ENCODE measurements at regions not wholly inside any gene's neighbourhood (a gene's known extent, or its start where the extent isn't known, plus 50 kb on each side); places are given as distances from the start of the nearest gene placed in this dataset.
A peak's percentile ranks its signal among the peaks of the same experiment; 100 is the strongest.

DNA sequence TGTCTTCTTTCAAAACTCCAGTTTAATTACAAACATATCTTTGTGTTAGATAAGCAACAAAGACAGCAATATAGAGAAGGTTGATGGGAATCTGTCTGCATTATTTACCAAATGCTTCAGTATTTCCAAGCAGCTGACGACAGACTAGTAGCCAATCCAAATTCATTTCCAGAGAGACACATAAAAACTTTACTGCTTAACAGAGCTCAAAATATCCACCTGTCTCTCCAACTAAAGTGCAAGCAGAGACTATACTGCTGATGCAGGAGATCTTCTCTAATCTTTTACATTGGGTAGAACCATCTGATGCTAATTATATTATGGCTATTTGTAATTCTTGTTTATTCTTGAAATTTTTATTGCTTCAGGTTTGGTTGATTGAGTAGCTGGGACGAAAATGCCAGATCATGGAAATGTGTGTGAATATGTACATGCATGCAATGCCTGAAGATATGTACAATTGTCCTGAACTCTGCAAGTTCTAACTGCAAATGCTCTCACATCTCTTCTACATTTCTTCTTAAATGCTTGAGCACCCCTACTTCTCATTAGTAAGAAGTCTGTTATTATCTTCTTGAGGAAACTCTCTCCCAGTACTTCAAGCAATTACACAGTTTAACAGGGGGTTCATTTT is 200.0 kb downstream of the PDHA2 start:
- Histone ChIP-seq H3K36me3 (ENCODE audit: control insufficient read depth, insufficient read depth, low read length) (no peaks in the 10 kb centered on the region), H3K4me1 (ENCODE audit: control insufficient read depth, insufficient read depth, low read length) (no peaks in the 10 kb centered on the region), H3K4me3 (ENCODE audit: low read depth, low read length) (no peak overlapping the region), H3K9me3 (ENCODE audit: control insufficient read depth, insufficient read depth, low read length) (no peaks in the 10 kb centered on the region), H3K27me3 (ENCODE audit: control insufficient read depth, insufficient read depth, low read length) (no peaks in the 10 kb centered on the region), H3K27ac (ENCODE audit: low read depth, low read length) (no peak overlapping the region), H3K9ac (ENCODE audit: low read depth, low read length) (no peak overlapping the region)

DNA sequence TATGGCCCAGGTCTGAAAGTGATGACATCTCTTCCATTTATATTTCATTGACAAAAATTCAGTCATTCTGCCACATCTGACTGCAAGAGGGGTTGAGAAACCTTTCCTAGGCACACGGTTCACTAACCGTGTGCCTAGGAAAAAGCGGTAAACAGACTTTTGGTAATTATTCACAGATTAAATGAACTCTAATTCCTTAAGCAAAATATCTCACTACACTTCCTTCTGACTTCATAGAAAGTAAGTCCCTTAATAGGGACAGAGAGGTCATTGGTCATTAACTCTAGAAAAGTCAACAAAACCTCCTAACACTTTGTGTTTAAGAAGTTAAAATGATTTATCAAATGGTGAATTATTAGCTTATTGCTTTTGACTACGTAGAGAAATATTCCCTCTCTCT is 205.1 kb downstream of the PDHA2 start:
- Histone ChIP-seq H3K27ac (ENCODE audit: low read depth, low read length) (no peak overlapping the region), H3K27me3 (ENCODE audit: control insufficient read depth, insufficient read depth, low read length) (no peaks in the 10 kb centered on the region), H3K36me3 (ENCODE audit: control insufficient read depth, insufficient read depth, low read length) (no peaks in the 10 kb centered on the region), H3K4me3 (ENCODE audit: low read depth, low read length) (no peak overlapping the region), H3K4me1 (ENCODE audit: control insufficient read depth, insufficient read depth, low read length) (no peaks in the 10 kb centered on the region), H3K9me3 (ENCODE audit: control insufficient read depth, insufficient read depth, low read length) (no peaks in the 10 kb centered on the region), H3K9ac (ENCODE audit: low read depth, low read length) (no peak overlapping the region)

- no peaks in the 10 kb centered on the region for H3K27me3 ChIP-seq (ENCODE audit: control insufficient read depth, insufficient read depth, low read length)
- no peak overlapping the region for H3K9ac ChIP-seq (ENCODE audit: low read depth, low read length)
- H3K9me3 ChIP-seq (ENCODE audit: control insufficient read depth, insufficient read depth, low read length): no peaks in the 10 kb centered on the region
- no peak overlapping the region for H3K27ac ChIP-seq (ENCODE audit: low read depth, low read length)
- no peaks in the 10 kb centered on the region for H3K36me3 ChIP-seq (ENCODE audit: control insufficient read depth, insufficient read depth, low read length)
- no peak overlapping the region for H3K4me3 ChIP-seq (ENCODE audit: low read depth, low read length)
- no peaks in the 10 kb centered on the region for H3K4me1 ChIP-seq (ENCODE audit: control insufficient read depth, insufficient read depth, low read length)
Observed at GRCh38 chr4:96052827-96053226, 212.9 kb downstream of the PDHA2 start.

DNA sequence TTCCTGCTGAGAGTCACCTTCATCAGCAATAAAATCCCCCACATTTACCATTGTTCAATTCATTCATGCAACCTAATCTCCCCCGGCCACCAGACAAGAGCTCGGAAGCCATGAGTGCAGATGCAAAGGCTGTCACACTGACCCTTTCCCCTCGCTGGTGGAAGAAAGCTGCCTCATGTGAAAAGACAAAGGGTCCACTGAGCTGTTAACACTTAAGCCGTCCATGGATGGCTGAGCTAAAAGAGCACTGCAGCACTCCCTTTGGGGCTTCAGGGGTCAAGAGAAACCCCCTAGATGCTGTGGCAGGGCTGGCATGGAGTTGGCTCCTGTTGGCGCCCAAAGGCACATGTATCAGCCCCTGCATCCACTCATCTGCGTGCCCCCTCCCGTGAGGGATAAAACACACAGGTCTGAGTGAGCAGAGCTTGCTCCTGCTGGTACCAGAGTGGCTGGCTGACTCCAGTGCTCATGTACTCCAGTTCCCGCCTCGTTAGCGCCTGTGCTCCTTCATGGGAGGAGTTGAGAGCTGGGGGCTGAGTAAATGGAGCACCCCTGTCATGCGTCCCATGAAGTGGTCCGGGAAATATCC is 216.5 kb downstream of the PDHA2 start:
- no peak overlapping the region for H3K27ac ChIP-seq (ENCODE audit: low read depth, low read length)
- H3K4me3 ChIP-seq (ENCODE audit: low read depth, low read length): no peak overlapping the region
- H3K9me3 ChIP-seq (ENCODE audit: control insufficient read depth, insufficient read depth, low read length): no peaks in the 10 kb centered on the region
- H3K9ac ChIP-seq (ENCODE audit: low read depth, low read length): no peak overlapping the region
- no peaks in the 10 kb centered on the region for H3K4me1 ChIP-seq (ENCODE audit: control insufficient read depth, insufficient read depth, low read length)
- H3K36me3 ChIP-seq (ENCODE audit: control insufficient read depth, insufficient read depth, low read length): no peaks in the 10 kb centered on the region
- no peaks in the 10 kb centered on the region for H3K27me3 ChIP-seq (ENCODE audit: control insufficient read depth, insufficient read depth, low read length)

DNA sequence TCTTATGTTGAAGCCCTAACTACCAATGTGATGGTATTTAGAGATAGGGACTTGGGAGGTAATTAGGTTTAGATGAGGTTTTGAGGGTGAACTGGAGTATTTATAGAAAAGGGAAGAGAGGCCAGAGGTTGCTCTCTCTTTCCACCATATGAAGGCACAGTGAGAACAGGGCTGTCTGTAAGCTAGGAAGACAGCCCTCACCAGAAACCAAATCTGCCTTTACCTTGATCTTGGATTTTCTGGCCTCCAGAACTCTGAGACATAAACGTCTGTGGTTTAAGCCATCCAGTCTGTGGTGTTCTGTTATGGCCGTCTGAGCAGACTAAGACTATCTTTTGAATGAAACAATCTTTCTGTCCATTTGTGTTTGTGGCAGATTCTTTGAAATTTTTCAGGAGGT is 223.7 kb downstream of the PDHA2 start:
- H3K9ac ChIP-seq (ENCODE audit: low read depth, low read length): no peak overlapping the region
- no peaks in the 10 kb centered on the region for H3K36me3 ChIP-seq (ENCODE audit: control insufficient read depth, insufficient read depth, low read length)
- no peaks in the 10 kb centered on the region; the same call in 1 of the 2 replicates for H3K9me3 ChIP-seq (ENCODE audit: control insufficient read depth, insufficient read depth, low read length)
- H3K4me3 ChIP-seq (ENCODE audit: low read depth, low read length): no peak overlapping the region
- no peaks in the 10 kb centered on the region for H3K4me1 ChIP-seq (ENCODE audit: control insufficient read depth, insufficient read depth, low read length)
- no peaks in the 10 kb centered on the region for H3K27me3 ChIP-seq (ENCODE audit: control insufficient read depth, insufficient read depth, low read length)
- no peak overlapping the region for H3K27ac ChIP-seq (ENCODE audit: low read depth, low read length)

GRCh38 chr4:96073461-96073860 is 233.6 kb downstream of the PDHA2 start:
- H3K9me3 ChIP-seq (ENCODE audit: control insufficient read depth, insufficient read depth, low read length): peaks cover 3% of the 10 kb centered on the region
- no peak overlapping the region for H3K4me3 ChIP-seq (ENCODE audit: low read depth, low read length)
- no peaks in the 10 kb centered on the region for H3K36me3 ChIP-seq (ENCODE audit: control insufficient read depth, insufficient read depth, low read length)
- H3K27me3 ChIP-seq (ENCODE audit: control insufficient read depth, insufficient read depth, low read length): no peaks in the 10 kb centered on the region
- H3K4me1 ChIP-seq (ENCODE audit: control insufficient read depth, insufficient read depth, low read length): no peaks in the 10 kb centered on the region
- no peak overlapping the region for H3K9ac ChIP-seq (ENCODE audit: low read depth, low read length)
- H3K27ac ChIP-seq (ENCODE audit: low read depth, low read length): no peak overlapping the region

- peaks cover 10% of the 10 kb centered on the region for H3K4me1 ChIP-seq (ENCODE audit: control insufficient read depth, insufficient read depth, low read length)
- no peak overlapping the region for H3K9ac ChIP-seq (ENCODE audit: low read depth, low read length)
- H3K27ac ChIP-seq (ENCODE audit: low read depth, low read length): no peak overlapping the region
- H3K36me3 ChIP-seq (ENCODE audit: control insufficient read depth, insufficient read depth, low read length): no peaks in the 10 kb centered on the region
- H3K4me3 ChIP-seq (ENCODE audit: low read depth, low read length): no peak overlapping the region
- H3K27me3 ChIP-seq (ENCODE audit: control insufficient read depth, insufficient read depth, low read length): no peaks in the 10 kb centered on the region
- no peaks in the 10 kb centered on the region for H3K9me3 ChIP-seq (ENCODE audit: control insufficient read depth, insufficient read depth, low read length)
Observed at GRCh38 chr4:96092151-96092705, 252.3 kb downstream of the PDHA2 start.

DNA sequence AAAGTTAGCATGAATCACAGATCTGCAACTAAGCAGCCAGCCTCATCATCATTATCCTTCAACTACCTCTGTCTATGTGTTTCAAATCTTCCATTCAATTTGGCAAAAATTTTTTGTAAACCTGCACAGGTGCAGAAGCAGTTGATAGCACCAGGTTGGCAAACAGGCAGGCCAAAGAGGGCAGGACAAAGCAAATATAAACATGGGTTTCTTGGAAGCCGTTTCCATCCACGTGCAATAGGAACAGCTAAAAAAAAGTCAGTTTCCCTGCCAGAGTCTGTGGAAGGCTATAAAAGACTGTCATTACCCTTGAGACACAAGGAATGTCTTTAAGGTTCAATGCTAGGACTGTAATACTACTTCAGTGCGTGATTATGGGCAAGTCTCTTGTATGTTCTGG is 253.2 kb downstream of the PDHA2 start:
- Histone ChIP-seq H3K36me3 (ENCODE audit: control insufficient read depth, insufficient read depth, low read length) (no peaks in the 10 kb centered on the region), H3K27ac (ENCODE audit: low read depth, low read length) (no peak overlapping the region), H3K27me3 (ENCODE audit: control insufficient read depth, insufficient read depth, low read length) (no peaks in the 10 kb centered on the region), H3K9me3 (ENCODE audit: control insufficient read depth, insufficient read depth, low read length) (no peaks in the 10 kb centered on the region), H3K4me3 (ENCODE audit: low read depth, low read length) (no peak overlapping the region), H3K9ac (ENCODE audit: low read depth, low read length) (no peak overlapping the region), H3K4me1 (ENCODE audit: control insufficient read depth, insufficient read depth, low read length) (peaks cover 14% of the 10 kb centered on the region)

DNA sequence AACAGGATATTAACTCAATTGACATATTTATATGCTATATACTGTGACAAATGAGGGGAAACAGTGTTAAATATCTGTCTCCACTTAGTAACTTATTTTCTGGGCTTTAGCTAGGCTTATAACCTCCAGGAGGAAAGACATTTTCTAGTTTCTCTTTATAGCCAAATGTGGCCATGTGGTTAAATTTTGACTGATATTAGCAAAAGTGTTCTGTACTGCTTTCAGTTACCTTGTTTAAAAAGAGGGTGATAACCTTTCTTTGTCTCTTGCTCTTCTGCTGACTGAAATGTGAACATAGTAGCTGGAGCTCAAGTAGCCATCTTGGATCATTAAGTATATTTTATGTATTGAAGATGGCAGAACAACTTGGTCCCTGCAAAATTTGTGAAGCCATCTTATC is 253.7 kb downstream of the PDHA2 start:
- no peak overlapping the region for H3K27ac ChIP-seq (ENCODE audit: low read depth, low read length)

GRCh38 chr4:96094183-96094582 is 254.3 kb downstream of the PDHA2 start:
- Histone ChIP-seq H3K9ac (ENCODE audit: low read depth, low read length) (no peak overlapping the region), H3K27ac (ENCODE audit: low read depth, low read length) (no peak overlapping the region)

More for the DNA sequence above, 253.7 kb downstream of the PDHA2 start:
- H3K27me3 ChIP-seq (ENCODE audit: control insufficient read depth, insufficient read depth, low read length): no peaks in the 10 kb centered on the region
- no peak overlapping the region for H3K9ac ChIP-seq (ENCODE audit: low read depth, low read length)
- no peak overlapping the region for H3K4me3 ChIP-seq (ENCODE audit: low read depth, low read length)
- H3K36me3 ChIP-seq (ENCODE audit: control insufficient read depth, insufficient read depth, low read length): no peaks in the 10 kb centered on the region
- H3K4me1 ChIP-seq (ENCODE audit: control insufficient read depth, insufficient read depth, low read length): peaks cover 14% of the 10 kb centered on the region
- H3K9me3 ChIP-seq (ENCODE audit: control insufficient read depth, insufficient read depth, low read length): no peaks in the 10 kb centered on the region

GRCh38 chr4:96097040-96097607 is 257.2 kb downstream of the PDHA2 start:
- H3K27ac ChIP-seq (ENCODE audit: low read depth, low read length): peak overlapping the region; percentile 45
- H3K9me3 ChIP-seq (ENCODE audit: control insufficient read depth, insufficient read depth, low read length): no peaks in the 10 kb centered on the region
- no peaks in the 10 kb centered on the region for H3K27me3 ChIP-seq (ENCODE audit: control insufficient read depth, insufficient read depth, low read length)
- peaks cover 14% of the 10 kb centered on the region for H3K4me1 ChIP-seq (ENCODE audit: control insufficient read depth, insufficient read depth, low read length)
- H3K9ac ChIP-seq (ENCODE audit: low read depth, low read length): no peak overlapping the region
- H3K4me3 ChIP-seq (ENCODE audit: low read depth, low read length): no peak overlapping the region
- no peaks in the 10 kb centered on the region for H3K36me3 ChIP-seq (ENCODE audit: control insufficient read depth, insufficient read depth, low read length)

More at GRCh38 chr4:96094183-96094582, 254.3 kb downstream of the PDHA2 start:
- H3K9me3 ChIP-seq (ENCODE audit: control insufficient read depth, insufficient read depth, low read length): no peaks in the 10 kb centered on the region
- no peaks in the 10 kb centered on the region for H3K36me3 ChIP-seq (ENCODE audit: control insufficient read depth, insufficient read depth, low read length)
- peaks cover 14% of the 10 kb centered on the region for H3K4me1 ChIP-seq (ENCODE audit: control insufficient read depth, insufficient read depth, low read length)
- no peaks in the 10 kb centered on the region for H3K27me3 ChIP-seq (ENCODE audit: control insufficient read depth, insufficient read depth, low read length)
- no peak overlapping the region for H3K4me3 ChIP-seq (ENCODE audit: low read depth, low read length)

All from HUES48 (cell line).